H1 (cell line): ENCODE measurements at regions not wholly inside any gene's neighbourhood (a gene's known extent, or its start where the extent isn't known, plus 50 kb on each side); places are given as distances from the start of the nearest gene placed in this dataset.

ENCODE experiments used
- BCL11A ChIP-seq, 2 experiments: IDR thresholded peaks; one replicate each; pipeline ENCODE4 v1.6.1; 2011; ENCODE audit warnings: low read depth in 2 of 2, low read length in 2 of 2, mild to moderate bottlenecking in 2 of 2
- CREB1 ChIP-seq: IDR thresholded peaks from 2 replicates; pipeline ENCODE4 v1.6.1; 2012; ENCODE audit warnings: inconsistent platforms
- YY1 ChIP-seq: IDR thresholded peaks from 2 replicates; pipeline ENCODE4 v1.6.1; 2011; ENCODE audit warnings: low read depth, mild to moderate bottlenecking, low read length

GRCh38 chr10:29191674-29192073, 97.2 kb upstream of the LYZL1 start (continued):
- TF ChIP-seq BCL11A (IDR thresholded peaks at IDR 0.05; ENCODE audit: low read depth in 2 of 2, low read length in 2 of 2) (no peak), CREB1 (no peak), YY1 (no peak)
